H9 (cell line): ENCODE measurements at regions not wholly inside any gene's neighbourhood (a gene's known extent, or its start where the extent isn't known, plus 50 kb on each side); places are given as distances from the start of the nearest gene placed in this dataset.

Experiments used
- DNase-seq: peaks from one replicate; pipeline ENCODE4 v3.0.0-alpha.2; 2017
- H2AFZ ChIP-seq: one replicate; pipeline ENCODE4 v1.6.1; 2013; ENCODE audit warnings: mild to moderate bottlenecking, low read length, control low read depth, moderate library complexity
- H2AK5ac ChIP-seq: 2 replicates; pipeline ENCODE4 v1.6.1; 2013; ENCODE audit warnings: low read length, control low read depth, mixed read lengths; ENCODE audit not compliant: insufficient read length
- H2BK120ac ChIP-seq: one replicate; pipeline ENCODE4 v1.6.1; 2013; ENCODE audit warnings: low read depth, mild to moderate bottlenecking, low read length, control low read depth, inconsistent platforms; ENCODE audit not compliant: poor library complexity, severe bottlenecking
- H2BK12ac ChIP-seq: 2 replicates; pipeline ENCODE4 v1.6.1; 2013; ENCODE audit warnings: low read length, control low read depth, mixed read lengths, low read depth; ENCODE audit not compliant: insufficient read length
- H2BK15ac ChIP-seq: 2 replicates; pipeline ENCODE4 v1.6.1; 2013; ENCODE audit warnings: low read depth, low read length, control low read depth
- H2BK20ac ChIP-seq: one replicate; pipeline ENCODE4 v1.6.1; 2013; ENCODE audit warnings: low read depth, mild to moderate bottlenecking, low read length, control low read depth, inconsistent platforms; ENCODE audit not compliant: poor library complexity, severe bottlenecking
- H2BK5ac ChIP-seq: 2 replicates; pipeline ENCODE4 v1.6.1; 2013; ENCODE audit warnings: low read length, control low read depth, mixed read lengths; ENCODE audit not compliant: insufficient read length
- H3K14ac ChIP-seq: 2 replicates; pipeline ENCODE4 v1.6.1; 2013; ENCODE audit warnings: low read length, control low read depth; ENCODE audit not compliant: insufficient read depth
- H3K18ac ChIP-seq: 2 replicates; pipeline ENCODE4 v1.6.1; 2013; ENCODE audit warnings: low read depth, mild to moderate bottlenecking, mixed read lengths, low read length, control low read depth; ENCODE audit not compliant: insufficient read length
- H3K23ac ChIP-seq: 2 replicates; pipeline ENCODE4 v1.6.1; 2013; ENCODE audit warnings: low read length, control low read depth, mixed read lengths, low read depth; ENCODE audit not compliant: insufficient read length
- H3K23me2 ChIP-seq: 2 replicates; pipeline ENCODE4 v1.6.1; 2013; ENCODE audit warnings: low read depth, mild to moderate bottlenecking, mixed read lengths, low read length, control low read depth; ENCODE audit not compliant: insufficient read length, poor library complexity, severe bottlenecking
- H3K27ac ChIP-seq: 2 replicates; pipeline ENCODE4 v1.5.1; 2013; ENCODE audit warnings: low read length, control low read depth, mixed read lengths, low read depth; ENCODE audit not compliant: insufficient read length
- H3K27me3 ChIP-seq: 2 replicates; pipeline ENCODE4 v1.6.1; 2013; ENCODE audit warnings: low read length, control low read depth, inconsistent platforms; ENCODE audit not compliant: insufficient read depth
- H3K4ac ChIP-seq: 2 replicates; pipeline ENCODE4 v1.6.1; 2013; ENCODE audit warnings: low read depth, mild to moderate bottlenecking, control low read depth, inconsistent platforms, low read length, moderate library complexity
- H3K4me1 ChIP-seq: 2 replicates; pipeline ENCODE4 v1.6.1; 2013; ENCODE audit warnings: low read length, control low read depth, inconsistent platforms; ENCODE audit not compliant: insufficient read depth
- H3K4me2 ChIP-seq: 2 replicates; pipeline ENCODE4 v1.6.1; 2013; ENCODE audit warnings: low read length, control low read depth, mixed read lengths; ENCODE audit not compliant: insufficient read length, insufficient read depth
- H3K56ac ChIP-seq: 2 replicates; pipeline ENCODE4 v1.6.1; 2013; ENCODE audit warnings: low read depth, mild to moderate bottlenecking, mixed read lengths, low read length, control low read depth; ENCODE audit not compliant: insufficient read length
- H3K79me1 ChIP-seq: 2 replicates; pipeline ENCODE4 v1.6.1; 2013; ENCODE audit warnings: low read depth, mild to moderate bottlenecking, moderate library complexity, low read length, control low read depth, inconsistent platforms; ENCODE audit not compliant: insufficient read depth, poor library complexity, severe bottlenecking
- H3K79me2 ChIP-seq: 2 replicates; pipeline ENCODE4 v1.6.1; 2013; ENCODE audit warnings: low read length, control low read depth, inconsistent platforms; ENCODE audit not compliant: insufficient read depth
- H3K9ac ChIP-seq: 2 replicates; pipeline ENCODE4 v1.6.1; 2013; ENCODE audit warnings: low read length, control low read depth, mixed read lengths; ENCODE audit not compliant: insufficient read length; ENCODE audit errors: extremely low read depth
- H3K9me3 ChIP-seq: one replicate; pipeline ENCODE4 v1.6.1; 2013; ENCODE audit warnings: low read depth, low read length, inconsistent platforms; ENCODE audit not compliant: control insufficient read depth
- H3T11ph ChIP-seq: one replicate; pipeline ENCODE4 v1.6.1; 2013; ENCODE audit warnings: mild to moderate bottlenecking, low read length, control low read depth, inconsistent platforms
- H4K20me1 ChIP-seq: one replicate; pipeline ENCODE4 v1.6.1; 2013; ENCODE audit not compliant: control insufficient read depth, insufficient read length, insufficient read depth
- H4K5ac ChIP-seq: 2 replicates; pipeline ENCODE4 v1.6.1; 2013; ENCODE audit warnings: low read depth, mild to moderate bottlenecking, mixed read lengths, low read length, control low read depth; ENCODE audit not compliant: insufficient read length
- H4K8ac ChIP-seq: replicated peaks from 2 replicates; pipeline ENCODE4 v1.6.1; 2013; ENCODE audit warnings: low read length, control low read depth, mixed read lengths, low read depth; ENCODE audit not compliant: insufficient read length
- H4K91ac ChIP-seq: 2 replicates; pipeline ENCODE4 v1.6.1; 2013; ENCODE audit warnings: low read depth, mild to moderate bottlenecking, moderate library complexity, mixed read lengths, low read length, control low read depth; ENCODE audit not compliant: insufficient read length
- H3K27ac Mint-ChIP-seq, 3 experiments: 2 replicates in 2 of 3; 3 replicates in 1 of 3; pipeline ENCODE4 v1.8.0; 2020 to 2021; ENCODE audit warnings: mixed read lengths in 3 of 3, mild to moderate bottlenecking in 1 of 3, moderate library complexity in 1 of 3
- H3K27me3 Mint-ChIP-seq: 2 replicates; pipeline ENCODE4 v1.8.0; 2021; ENCODE audit warnings: low read depth, mild to moderate bottlenecking, moderate library complexity, mixed read lengths
- H3K36me3 Mint-ChIP-seq, 3 experiments: 2 replicates in 2 of 3; 3 replicates in 1 of 3; pipeline ENCODE4 v1.8.0; 2020 to 2021; ENCODE audit warnings: low read depth in 3 of 3, mixed read lengths in 3 of 3; ENCODE audit not compliant: insufficient read depth in 1 of 3
- H3K4me1 Mint-ChIP-seq, 2 experiments: 2 replicates each; pipeline ENCODE4 v1.8.0; 2020; ENCODE audit warnings: mixed read lengths in 2 of 2
- H3K4me3 Mint-ChIP-seq, 2 experiments: 2 replicates in 1 of 2; 3 replicates in 1 of 2; pipeline ENCODE4 v1.8.0; 2020 to 2021; ENCODE audit warnings: mild to moderate bottlenecking in 2 of 2, mixed read lengths in 2 of 2, moderate library complexity in 1 of 2
- H3K9me3 Mint-ChIP-seq, 2 experiments: 2 replicates in 1 of 2; 3 replicates in 1 of 2; pipeline ENCODE4 v1.8.0; 2020; ENCODE audit warnings: mild to moderate bottlenecking in 2 of 2, mixed read lengths in 2 of 2, moderate library complexity in 1 of 2
- WGBS: extraction: QIAGEN DNeasy Blood & Tissue Kit; methylation state at CpG from one replicate; pipeline ENCODE4 v1.1.7; 2013; ENCODE audit warnings: missing lambda C conversion rate, low lambda C conversion rate, mixed read lengths; ENCODE audit not compliant: insufficient read length; ENCODE audit errors: extremely low coverage; 5-methylcytosine and 5-hydroxymethylcytosine counted together
- TF ChIP-seq, protein P1 (sequence below): fragments of 200-600 bp; sonication (generic); conservative IDR thresholded peaks from 3 replicates; pipeline ENCODE4 v1.8.0; 2021; ENCODE audit warnings: antibody characterized with exemption, mild to moderate bottlenecking

DNA sequence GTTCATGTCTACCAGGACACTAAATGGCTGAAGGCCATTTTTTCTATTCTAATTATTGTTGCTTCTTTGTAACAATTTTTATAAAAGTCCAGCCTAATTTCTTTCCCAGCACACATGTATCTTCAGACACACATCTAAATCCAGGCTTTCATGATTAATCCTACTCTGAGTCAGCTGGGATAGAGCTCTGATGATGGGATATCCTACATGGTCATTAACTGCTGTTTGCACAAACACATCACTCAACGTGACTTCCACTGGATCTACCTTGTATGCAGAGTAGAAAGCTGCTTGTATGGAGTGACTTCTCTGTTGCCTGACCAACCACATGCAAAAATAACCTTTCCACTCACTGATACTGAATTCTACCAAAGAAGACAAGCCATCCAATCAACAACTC is 260.9 kb downstream of the AHR start:
- no CpG with 5 or more reads among the region's 1 CpG for WGBS
- no peak for DNase-seq
- TF ChIP-seq, protein P1, sequence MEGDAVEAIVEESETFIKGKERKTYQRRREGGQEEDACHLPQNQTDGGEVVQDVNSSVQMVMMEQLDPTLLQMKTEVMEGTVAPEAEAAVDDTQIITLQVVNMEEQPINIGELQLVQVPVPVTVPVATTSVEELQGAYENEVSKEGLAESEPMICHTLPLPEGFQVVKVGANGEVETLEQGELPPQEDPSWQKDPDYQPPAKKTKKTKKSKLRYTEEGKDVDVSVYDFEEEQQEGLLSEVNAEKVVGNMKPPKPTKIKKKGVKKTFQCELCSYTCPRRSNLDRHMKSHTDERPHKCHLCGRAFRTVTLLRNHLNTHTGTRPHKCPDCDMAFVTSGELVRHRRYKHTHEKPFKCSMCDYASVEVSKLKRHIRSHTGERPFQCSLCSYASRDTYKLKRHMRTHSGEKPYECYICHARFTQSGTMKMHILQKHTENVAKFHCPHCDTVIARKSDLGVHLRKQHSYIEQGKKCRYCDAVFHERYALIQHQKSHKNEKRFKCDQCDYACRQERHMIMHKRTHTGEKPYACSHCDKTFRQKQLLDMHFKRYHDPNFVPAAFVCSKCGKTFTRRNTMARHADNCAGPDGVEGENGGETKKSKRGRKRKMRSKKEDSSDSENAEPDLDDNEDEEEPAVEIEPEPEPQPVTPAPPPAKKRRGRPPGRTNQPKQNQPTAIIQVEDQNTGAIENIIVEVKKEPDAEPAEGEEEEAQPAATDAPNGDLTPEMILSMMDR, result no peak
- no peak overlapping the region for H2BK15ac ChIP-seq
- H3K27me3 Mint-ChIP-seq, result no peaks in the 10 kb centered on the region; the same call in 1 of the 2 replicates
- no peak overlapping the region for H3K23ac ChIP-seq
- no peaks in the 10 kb centered on the region for H3K9me3 Mint-ChIP-seq
- H3K9ac ChIP-seq, result no peak overlapping the region
- no peak overlapping the region for H3K56ac ChIP-seq
- H3K4me3 Mint-ChIP-seq, result no peak overlapping the region
- no peak overlapping the region for H2BK120ac ChIP-seq
- no peaks in the 10 kb centered on the region for H3K79me1 ChIP-seq
- no peaks in the 10 kb centered on the region for H3K23me2 ChIP-seq
- H2AFZ ChIP-seq, result no peak overlapping the region
- no peak overlapping the region for H4K8ac ChIP-seq
- no peak overlapping the region for H3T11ph ChIP-seq
- no peak overlapping the region for H3K27ac ChIP-seq
- no peak overlapping the region for H2BK20ac ChIP-seq
- no peak overlapping the region for H2BK5ac ChIP-seq
- no peaks in the 10 kb centered on the region for H3K9me3 ChIP-seq
- H2BK12ac ChIP-seq, result no peak overlapping the region
- H3K27ac Mint-ChIP-seq, result no peak overlapping the region
- H3K4ac ChIP-seq, result no peak overlapping the region
- no peak overlapping the region for H3K18ac ChIP-seq
- no peak overlapping the region for H3K14ac ChIP-seq
- H3K27me3 ChIP-seq, result no peaks in the 10 kb centered on the region
- H4K20me1 ChIP-seq, result no peaks in the 10 kb centered on the region
- no peaks in the 10 kb centered on the region for H3K4me1 ChIP-seq
- H3K4me2 ChIP-seq, result no peak overlapping the region
- H4K5ac ChIP-seq, result no peak overlapping the region
- no peaks in the 10 kb centered on the region for H3K36me3 Mint-ChIP-seq
- no peaks in the 10 kb centered on the region for H3K4me1 Mint-ChIP-seq
- H4K91ac ChIP-seq, result no peak overlapping the region
- no peaks in the 10 kb centered on the region for H3K79me2 ChIP-seq
- no peak overlapping the region for H2AK5ac ChIP-seq
